GM12875 (cell line): ENCODE measurements at regions not wholly inside any gene's neighbourhood (a gene's known extent, or its start where the extent isn't known, plus 50 kb on each side); places are given as distances from the start of the nearest gene placed in this dataset.

ENCODE experiments used
- H3K4me3 ChIP-seq: one replicate; pipeline ENCODE4 v1.5.1; 2011; ENCODE audit warnings: low read depth, low read length, control low read depth
- TF ChIP-seq, protein P1 (sequence below): IDR thresholded peaks from 2 replicates; pipeline ENCODE4 v1.5.1; 2011; ENCODE audit warnings: low read depth, mild to moderate bottlenecking, control low read depth, inconsistent platforms, low read length, moderate library complexity, borderline replicate concordance; ENCODE audit not compliant: insufficient read depth

GRCh38 chr1:244998717-244999346 lies 134.5 kb upstream of the HNRNPU start:
- no peak overlapping the region for H3K4me3 ChIP-seq
- TF ChIP-seq, protein P1, sequence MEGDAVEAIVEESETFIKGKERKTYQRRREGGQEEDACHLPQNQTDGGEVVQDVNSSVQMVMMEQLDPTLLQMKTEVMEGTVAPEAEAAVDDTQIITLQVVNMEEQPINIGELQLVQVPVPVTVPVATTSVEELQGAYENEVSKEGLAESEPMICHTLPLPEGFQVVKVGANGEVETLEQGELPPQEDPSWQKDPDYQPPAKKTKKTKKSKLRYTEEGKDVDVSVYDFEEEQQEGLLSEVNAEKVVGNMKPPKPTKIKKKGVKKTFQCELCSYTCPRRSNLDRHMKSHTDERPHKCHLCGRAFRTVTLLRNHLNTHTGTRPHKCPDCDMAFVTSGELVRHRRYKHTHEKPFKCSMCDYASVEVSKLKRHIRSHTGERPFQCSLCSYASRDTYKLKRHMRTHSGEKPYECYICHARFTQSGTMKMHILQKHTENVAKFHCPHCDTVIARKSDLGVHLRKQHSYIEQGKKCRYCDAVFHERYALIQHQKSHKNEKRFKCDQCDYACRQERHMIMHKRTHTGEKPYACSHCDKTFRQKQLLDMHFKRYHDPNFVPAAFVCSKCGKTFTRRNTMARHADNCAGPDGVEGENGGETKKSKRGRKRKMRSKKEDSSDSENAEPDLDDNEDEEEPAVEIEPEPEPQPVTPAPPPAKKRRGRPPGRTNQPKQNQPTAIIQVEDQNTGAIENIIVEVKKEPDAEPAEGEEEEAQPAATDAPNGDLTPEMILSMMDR = no peak

GRCh38 chr1:244995602-244996400 lies 131.5 kb upstream of the HNRNPU start:
- TF ChIP-seq, protein P1 = no peak
- H3K4me3 ChIP-seq = no peak overlapping the region

- TF ChIP-seq, protein P1 = no peak
- no peak overlapping the region for H3K4me3 ChIP-seq
Observed at GRCh38 chr1:244992833-244993232, 128.5 kb upstream of the HNRNPU start.

DNA sequence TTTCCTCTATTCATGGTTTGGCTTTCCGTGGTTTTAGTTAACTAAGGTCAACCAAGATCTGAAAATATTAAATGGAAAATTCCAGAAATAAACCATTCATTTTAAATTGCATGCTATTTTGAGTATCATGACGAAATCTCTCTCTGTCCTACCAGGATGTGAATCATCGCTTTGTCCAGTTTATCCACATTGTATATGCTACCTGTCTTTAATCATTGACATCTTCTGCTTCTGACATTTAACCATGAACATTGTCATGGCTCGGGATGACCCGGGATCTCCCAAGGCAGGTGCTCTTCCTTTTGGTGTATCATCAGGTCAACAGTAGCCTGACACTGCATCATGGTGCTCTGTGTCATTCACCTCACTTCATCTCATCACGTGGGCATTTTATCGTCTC lies 125.5 kb upstream of the HNRNPU start:
- TF ChIP-seq, protein P1 = no peak
- no peak overlapping the region for H3K4me3 ChIP-seq

GRCh38 chr1:244988521-244988920 lies 124.2 kb upstream of the HNRNPU start:
- TF ChIP-seq, protein P1 = no peak

DNA sequence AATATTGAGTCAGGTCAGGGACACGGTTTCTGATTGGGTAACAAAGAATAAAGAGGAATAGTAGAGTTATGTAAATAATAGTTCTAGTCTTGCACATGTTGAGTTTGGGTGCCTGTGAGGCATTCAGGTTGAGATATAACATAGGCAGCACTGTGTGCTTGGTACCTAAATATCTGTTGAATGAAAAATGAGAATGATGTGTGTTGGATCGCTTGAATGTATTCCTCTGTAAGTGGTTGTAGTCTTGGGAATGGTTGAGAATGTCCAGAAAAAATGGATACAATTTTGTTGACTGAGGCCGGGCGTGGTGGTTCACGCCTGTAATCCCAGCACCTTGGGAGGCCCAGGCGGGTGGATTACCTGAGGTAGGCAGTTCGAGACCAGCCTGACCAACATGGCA lies 116.3 kb upstream of the HNRNPU start:
- TF ChIP-seq, protein P1 = no peak
- no peak overlapping the region for H3K4me3 ChIP-seq

More at GRCh38 chr1:244988521-244988920, 124.2 kb upstream of the HNRNPU start:
- no peak overlapping the region for H3K4me3 ChIP-seq

DNA sequence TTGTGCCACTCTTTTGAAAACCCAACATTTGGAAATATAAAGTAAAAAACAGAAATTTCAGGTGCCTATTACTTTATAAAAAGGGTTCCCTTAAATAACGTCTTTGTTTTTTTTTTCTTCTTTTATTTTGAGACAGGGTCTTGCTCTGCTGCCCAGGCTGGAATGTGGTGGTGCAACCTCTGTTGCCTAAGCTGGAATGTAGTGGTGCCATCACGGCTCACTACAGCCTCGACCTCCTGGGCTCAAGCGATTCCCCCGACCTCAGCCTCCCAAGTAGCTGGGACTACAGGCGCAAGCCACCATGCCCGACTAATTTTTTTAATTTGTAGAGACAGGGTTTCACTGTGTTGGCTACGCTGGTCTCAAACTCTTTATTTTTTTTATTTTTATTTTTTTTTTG lies 110.2 kb upstream of the HNRNPU start:
- TF ChIP-seq, protein P1 = no peak
- H3K4me3 ChIP-seq = no peak overlapping the region
